ENCODE measurements at regions not wholly inside any gene's neighbourhood (a gene's known extent, or its start where the extent isn't known, plus 50 kb on each side); places are given as distances from the start of the nearest gene placed in this dataset.

DNA sequence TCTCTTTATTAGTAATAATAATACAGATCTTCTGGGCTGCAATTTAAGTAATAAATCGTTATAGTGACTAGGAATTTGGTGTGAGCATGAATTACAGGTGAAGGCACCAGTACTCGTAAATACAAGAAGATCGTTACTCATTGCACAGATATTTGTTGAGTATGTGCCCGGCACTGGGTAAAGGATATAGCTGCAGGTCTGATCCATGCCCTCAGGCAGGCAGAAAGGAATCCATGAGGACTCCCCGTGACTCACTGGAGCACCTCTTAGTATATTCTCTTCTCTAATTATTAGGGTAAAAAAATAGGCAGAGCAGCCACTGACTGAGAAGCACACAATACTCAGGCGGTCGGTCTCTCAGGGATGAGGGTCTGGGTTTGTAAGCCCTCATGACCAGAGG, 868.3 kb downstream of the RAB28 start:
- TF ChIP-seq, protein P1, sequence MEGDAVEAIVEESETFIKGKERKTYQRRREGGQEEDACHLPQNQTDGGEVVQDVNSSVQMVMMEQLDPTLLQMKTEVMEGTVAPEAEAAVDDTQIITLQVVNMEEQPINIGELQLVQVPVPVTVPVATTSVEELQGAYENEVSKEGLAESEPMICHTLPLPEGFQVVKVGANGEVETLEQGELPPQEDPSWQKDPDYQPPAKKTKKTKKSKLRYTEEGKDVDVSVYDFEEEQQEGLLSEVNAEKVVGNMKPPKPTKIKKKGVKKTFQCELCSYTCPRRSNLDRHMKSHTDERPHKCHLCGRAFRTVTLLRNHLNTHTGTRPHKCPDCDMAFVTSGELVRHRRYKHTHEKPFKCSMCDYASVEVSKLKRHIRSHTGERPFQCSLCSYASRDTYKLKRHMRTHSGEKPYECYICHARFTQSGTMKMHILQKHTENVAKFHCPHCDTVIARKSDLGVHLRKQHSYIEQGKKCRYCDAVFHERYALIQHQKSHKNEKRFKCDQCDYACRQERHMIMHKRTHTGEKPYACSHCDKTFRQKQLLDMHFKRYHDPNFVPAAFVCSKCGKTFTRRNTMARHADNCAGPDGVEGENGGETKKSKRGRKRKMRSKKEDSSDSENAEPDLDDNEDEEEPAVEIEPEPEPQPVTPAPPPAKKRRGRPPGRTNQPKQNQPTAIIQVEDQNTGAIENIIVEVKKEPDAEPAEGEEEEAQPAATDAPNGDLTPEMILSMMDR (conservative IDR thresholded peaks at IDR 0.05) = no peak
- no peak for TF ChIP-seq EZH2 (IDR thresholded peaks at IDR 0.05; ENCODE audit: low read depth)

All from PC-9 (cell line).